Endodermal cell (in vitro differentiated cells): ENCODE measurements at regions not wholly inside any gene's neighbourhood (a gene's known extent, or its start where the extent isn't known, plus 50 kb on each side); places are given as distances from the start of the nearest gene placed in this dataset.
"Not testable (repeated sequence)": the region's sequence is repeated elsewhere in the genome, so short reads cannot be mapped to it uniquely, and the experiment has no call there.

Experiments used
- DNase-seq: peaks from one replicate; pipeline ENCODE4 v3.0.0-alpha.2; 2017
- H3K27ac ChIP-seq: 2 replicates; pipeline ENCODE4 v1.5.1; 2013; ENCODE audit warnings: mild to moderate bottlenecking, low read depth, low read length, moderate library complexity
- H3K27me3 ChIP-seq: 2 replicates; pipeline ENCODE4 v1.6.1; 2013; ENCODE audit warnings: mild to moderate bottlenecking, low read length, moderate library complexity; ENCODE audit not compliant: insufficient read depth, control insufficient read depth, poor library complexity, severe bottlenecking
- H3K36me3 ChIP-seq: 2 replicates; pipeline ENCODE4 v1.7.0; 2013; ENCODE audit warnings: mild to moderate bottlenecking, low read length, moderate library complexity; ENCODE audit not compliant: control insufficient read depth, insufficient read depth
- H3K4me1 ChIP-seq: one replicate; pipeline ENCODE4 v1.7.0; 2013; ENCODE audit warnings: low read length; ENCODE audit not compliant: control insufficient read depth, insufficient read depth
- H3K4me3 ChIP-seq: 2 replicates; pipeline ENCODE4 v1.5.1; 2013; ENCODE audit warnings: mild to moderate bottlenecking, low read length, moderate library complexity
- H3K9ac ChIP-seq: 2 replicates; pipeline ENCODE4 v1.6.1; 2013; ENCODE audit warnings: mild to moderate bottlenecking, low read length, moderate library complexity; ENCODE audit not compliant: poor library complexity, severe bottlenecking; ENCODE audit errors: extremely low read depth
- H3K9me3 ChIP-seq: 2 replicates; pipeline ENCODE4 v1.6.1; 2013; ENCODE audit warnings: mild to moderate bottlenecking, low read length, moderate library complexity; ENCODE audit not compliant: control insufficient read depth
- H3K27ac Mint-ChIP-seq: 2 replicates; pipeline ENCODE4 v1.8.0; 2020; ENCODE audit warnings: mixed read lengths
- H3K27me3 Mint-ChIP-seq: 2 replicates; pipeline ENCODE4 v1.8.0; 2021; ENCODE audit warnings: mild to moderate bottlenecking, mixed read lengths; ENCODE audit not compliant: insufficient read depth
- H3K36me3 Mint-ChIP-seq: 2 replicates; pipeline ENCODE4 v1.8.0; 2020; ENCODE audit warnings: low read depth, mixed read lengths
- H3K4me1 Mint-ChIP-seq: 2 replicates; pipeline ENCODE4 v1.8.0; 2020; ENCODE audit warnings: mixed read lengths
- H3K4me3 Mint-ChIP-seq: 2 replicates; pipeline ENCODE4 v1.8.0; 2020; ENCODE audit warnings: mild to moderate bottlenecking, moderate library complexity, mixed read lengths
- H3K9me3 Mint-ChIP-seq: 2 replicates; pipeline ENCODE4 v1.8.0; 2020; ENCODE audit warnings: mild to moderate bottlenecking, mixed read lengths
- WGBS, 2 experiments: methylation state at CpG; one replicate each; pipeline versions ENCODE4 v1.1.5 to v1.1.7; 2013; ENCODE audit warnings: missing lambda C conversion rate in 2 of 2, mixed read lengths in 1 of 2; ENCODE audit not compliant: insufficient coverage in 1 of 2, insufficient read length in 1 of 2; 5-methylcytosine and 5-hydroxymethylcytosine counted together
- TF ChIP-seq, protein P1 (sequence below): fragments of 200-600 bp; sonication (generic); conservative IDR thresholded peaks from 2 replicates; pipeline ENCODE4 v1.5.0; 2021; ENCODE audit warnings: antibody characterized with exemption, mild to moderate bottlenecking

DNA sequence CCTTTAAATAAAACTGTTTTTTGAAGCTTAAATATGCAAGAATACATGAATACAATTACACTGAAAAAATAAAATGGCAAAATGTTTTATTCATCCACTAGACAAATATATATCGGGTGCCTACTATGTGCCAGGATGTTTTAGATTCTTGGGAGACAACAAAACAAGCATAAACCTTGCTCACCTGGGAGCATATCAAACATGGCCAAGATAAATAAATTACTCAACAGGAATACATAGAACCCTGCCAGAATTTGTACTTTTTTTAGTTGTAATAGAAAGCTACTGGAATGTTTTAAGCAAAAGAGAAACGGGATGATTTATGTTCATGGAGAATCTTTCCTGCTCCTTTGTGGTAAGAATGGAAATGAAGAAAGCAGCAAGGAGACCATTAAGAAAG, 2358.5 kb upstream of the PCDH20 start:
- no peaks in the 10 kb centered on the region for H3K9me3 ChIP-seq
- no peaks in the 10 kb centered on the region for H3K4me1 Mint-ChIP-seq
- H3K27ac Mint-ChIP-seq = no peak overlapping the region
- H3K4me3 ChIP-seq = no peak overlapping the region
- no peak overlapping the region for H3K27ac ChIP-seq
- no peak overlapping the region for H3K9ac ChIP-seq
- no peaks in the 10 kb centered on the region for H3K36me3 Mint-ChIP-seq
- H3K36me3 ChIP-seq = no peaks in the 10 kb centered on the region
- no peak overlapping the region for H3K4me3 Mint-ChIP-seq
- no peaks in the 10 kb centered on the region for H3K27me3 Mint-ChIP-seq
- no peaks in the 10 kb centered on the region for H3K9me3 Mint-ChIP-seq
- H3K4me1 ChIP-seq = no peaks in the 10 kb centered on the region
- no peak for DNase-seq
- WGBS, 2 experiments = 71 to 96% methylated on average over 1 to 2 of the region's 2 CpGs
- TF ChIP-seq, protein P1, sequence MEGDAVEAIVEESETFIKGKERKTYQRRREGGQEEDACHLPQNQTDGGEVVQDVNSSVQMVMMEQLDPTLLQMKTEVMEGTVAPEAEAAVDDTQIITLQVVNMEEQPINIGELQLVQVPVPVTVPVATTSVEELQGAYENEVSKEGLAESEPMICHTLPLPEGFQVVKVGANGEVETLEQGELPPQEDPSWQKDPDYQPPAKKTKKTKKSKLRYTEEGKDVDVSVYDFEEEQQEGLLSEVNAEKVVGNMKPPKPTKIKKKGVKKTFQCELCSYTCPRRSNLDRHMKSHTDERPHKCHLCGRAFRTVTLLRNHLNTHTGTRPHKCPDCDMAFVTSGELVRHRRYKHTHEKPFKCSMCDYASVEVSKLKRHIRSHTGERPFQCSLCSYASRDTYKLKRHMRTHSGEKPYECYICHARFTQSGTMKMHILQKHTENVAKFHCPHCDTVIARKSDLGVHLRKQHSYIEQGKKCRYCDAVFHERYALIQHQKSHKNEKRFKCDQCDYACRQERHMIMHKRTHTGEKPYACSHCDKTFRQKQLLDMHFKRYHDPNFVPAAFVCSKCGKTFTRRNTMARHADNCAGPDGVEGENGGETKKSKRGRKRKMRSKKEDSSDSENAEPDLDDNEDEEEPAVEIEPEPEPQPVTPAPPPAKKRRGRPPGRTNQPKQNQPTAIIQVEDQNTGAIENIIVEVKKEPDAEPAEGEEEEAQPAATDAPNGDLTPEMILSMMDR = no peak
- H3K27me3 ChIP-seq = no peaks in the 10 kb centered on the region

DNA sequence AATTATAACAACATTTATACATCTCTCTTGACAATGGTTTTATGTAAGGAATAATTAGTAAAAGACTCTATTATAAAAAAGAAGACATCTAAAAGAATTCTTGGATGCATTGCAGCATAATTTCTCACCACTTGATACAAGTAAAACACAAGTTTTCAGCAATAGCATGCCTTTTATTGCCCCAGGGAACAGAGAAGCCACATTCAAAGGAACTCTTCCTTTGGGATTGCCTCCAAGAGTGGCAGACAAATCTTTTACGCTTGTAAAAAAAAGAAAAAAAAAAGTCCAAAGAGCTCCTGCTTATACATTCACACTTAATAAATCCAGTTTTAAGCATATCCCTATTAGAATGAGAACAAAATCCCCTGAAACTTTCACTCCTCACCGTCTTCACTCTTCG, 2357.8 kb upstream of the PCDH20 start:
- WGBS, 2 experiments = 92 to 100% methylated on average over 1 to 3 of the region's 3 CpGs

DNA sequence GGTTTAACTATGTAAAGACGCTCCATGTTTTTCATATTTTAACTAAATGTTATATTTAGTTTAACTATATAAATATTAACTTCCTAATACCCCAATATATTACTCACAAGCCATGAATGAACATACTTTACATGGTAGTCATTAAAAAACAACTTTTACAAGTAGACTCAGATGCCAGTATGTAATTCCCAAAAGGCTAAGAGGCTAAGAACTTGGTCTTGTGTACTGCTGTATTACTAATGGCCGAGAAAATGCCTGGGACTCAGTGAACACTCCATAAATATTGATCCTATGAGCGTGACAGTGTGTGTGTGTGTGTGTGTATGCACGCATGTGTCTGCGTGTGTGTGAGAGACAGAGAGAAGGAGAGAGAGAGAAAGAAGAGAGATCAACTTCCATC, 2342.0 kb upstream of the PCDH20 start:
- not testable (repeated sequence) for H3K27ac Mint-ChIP-seq, H3K27me3 Mint-ChIP-seq

More for the DNA sequence above, 2357.8 kb upstream of the PCDH20 start:
- Histone ChIP-seq H3K27ac (no peak overlapping the region), H3K9me3 (no peaks in the 10 kb centered on the region), H3K4me3 (no peak overlapping the region), H3K9ac (no peak overlapping the region), H3K36me3 (no peaks in the 10 kb centered on the region), H3K27me3 (no peaks in the 10 kb centered on the region), H3K4me1 (no peaks in the 10 kb centered on the region)
- no peak overlapping the region for H3K4me3 Mint-ChIP-seq
- H3K27me3 Mint-ChIP-seq = no peaks in the 10 kb centered on the region
- H3K4me1 Mint-ChIP-seq = no peaks in the 10 kb centered on the region
- no peak overlapping the region for H3K27ac Mint-ChIP-seq
- TF ChIP-seq, protein P1 = no peak
- no peaks in the 10 kb centered on the region for H3K36me3 Mint-ChIP-seq
- H3K9me3 Mint-ChIP-seq = no peaks in the 10 kb centered on the region
- DNase-seq = no peak

DNA sequence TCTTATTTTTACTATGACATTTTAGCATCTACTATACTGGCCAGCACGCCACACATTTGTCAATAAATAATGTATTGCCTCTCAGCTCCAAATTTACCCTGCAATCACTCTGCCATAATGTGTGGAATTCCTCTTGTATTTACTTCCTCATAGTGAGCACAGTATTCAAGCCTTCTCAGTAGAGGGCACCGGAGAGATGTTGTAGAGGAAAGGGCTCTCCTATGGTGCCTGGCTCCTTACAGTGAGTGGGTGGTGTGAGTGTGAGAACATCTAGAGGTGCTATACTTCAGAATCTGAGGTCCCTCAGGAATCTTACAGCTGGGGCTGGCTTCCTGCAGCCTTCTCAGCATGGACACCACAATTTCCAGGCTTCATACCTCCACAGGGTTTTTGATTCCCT, 2334.2 kb upstream of the PCDH20 start:
- H3K36me3 Mint-ChIP-seq, H3K9me3 Mint-ChIP-seq, H3K4me1 Mint-ChIP-seq, H3K4me3 ChIP-seq, H3K9me3 ChIP-seq, H3K36me3 ChIP-seq, H3K27ac Mint-ChIP-seq, DNase-seq, H3K27me3 Mint-ChIP-seq, H3K4me1 ChIP-seq, H3K27ac ChIP-seq, H3K9ac ChIP-seq, H3K27me3 ChIP-seq, H3K4me3 Mint-ChIP-seq: not testable (repeated sequence)
- no CpG with 5 or more reads among the region's 2 CpGs for WGBS, 2 experiments

More for the DNA sequence above, 2342.0 kb upstream of the PCDH20 start:
- not testable (repeated sequence) for H3K27me3 ChIP-seq, DNase-seq, H3K9ac ChIP-seq, H3K4me3 Mint-ChIP-seq, H3K9me3 ChIP-seq, H3K4me1 ChIP-seq, H3K27ac ChIP-seq, H3K9me3 Mint-ChIP-seq, H3K4me1 Mint-ChIP-seq, H3K36me3 Mint-ChIP-seq, H3K36me3 ChIP-seq, H3K4me3 ChIP-seq
- WGBS, 2 experiments = no CpG with 5 or more reads among the region's 5 CpGs

DNA sequence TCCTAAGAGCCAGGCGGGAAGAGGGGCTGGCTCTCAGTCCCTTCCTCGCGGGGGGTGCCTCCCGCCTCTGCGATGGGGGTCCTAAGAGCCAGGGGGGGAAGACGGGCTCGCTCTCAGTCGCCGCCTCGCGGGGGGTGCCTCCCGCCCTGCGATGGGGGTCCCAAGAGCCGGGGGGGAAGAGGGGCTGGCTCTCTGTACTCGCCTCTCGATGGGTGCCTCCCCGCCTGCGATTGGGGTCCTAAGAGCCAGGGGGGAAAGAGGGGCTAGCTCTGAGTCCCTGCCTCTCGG, 2326.1 kb upstream of the PCDH20 start:
- H3K36me3 Mint-ChIP-seq, H3K27me3 ChIP-seq, H3K9me3 Mint-ChIP-seq, DNase-seq, H3K9me3 ChIP-seq, H3K4me1 Mint-ChIP-seq, H3K36me3 ChIP-seq, H3K27me3 Mint-ChIP-seq, H3K4me3 Mint-ChIP-seq, H3K9ac ChIP-seq, H3K27ac Mint-ChIP-seq, H3K4me1 ChIP-seq, H3K4me3 ChIP-seq, H3K27ac ChIP-seq: not testable (repeated sequence)
- WGBS, 2 experiments = 90% methylated on average over 17 of the region's 19 CpGs; no CpG with 5 or more reads in 1 of the 2 experiments
